ENCODE measurements at regions not wholly inside any gene's neighbourhood (a gene's known extent, or its start where the extent isn't known, plus 50 kb on each side); places are given as distances from the start of the nearest gene placed in this dataset.

- FAIRE-seq, result no peak
These were observed 195.2 kb upstream of the CDH4 start for GRCh38 chr20:61056627-61057442.

GRCh38 chr20:61057443-61058121, 194.5 kb upstream of the CDH4 start:
- TF ChIP-seq POLR2A (IDR thresholded peaks at IDR 0.05; ENCODE audit: low read depth, low read length) (no peak), POU2F2 (IDR thresholded peaks at IDR 0.05; ENCODE audit: low read depth, low read length) (no peak), TAF1 (IDR thresholded peaks at IDR 0.05; ENCODE audit: low read depth, low read length) (no peak), PAX5 (IDR thresholded peaks at IDR 0.05; ENCODE audit: insufficient read depth, low read length, severe bottlenecking) (no peak), SPI1 (IDR thresholded peaks at IDR 0.05; ENCODE audit: low read depth, low read length) (no peak), POLR2AphosphoS5 (IDR thresholded peaks at IDR 0.05; ENCODE audit: low read depth, low read length) (no peak)
- FAIRE-seq (no peak), DNase-seq (ENCODE audit: insufficient read length, low spot score) (no peak)

More at GRCh38 chr20:61056627-61057442, 195.2 kb upstream of the CDH4 start:
- DNase-seq (ENCODE audit: insufficient read length, low spot score), result no peak
- no peak for TF ChIP-seq POU2F2 (IDR thresholded peaks at IDR 0.05; ENCODE audit: low read depth, low read length)

- FAIRE-seq, result no peak
- no peak for TF ChIP-seq SPI1 (IDR thresholded peaks at IDR 0.05; ENCODE audit: low read depth, low read length)
- TF ChIP-seq POLR2A (IDR thresholded peaks at IDR 0.05; ENCODE audit: low read depth, low read length), result no peak
- TF ChIP-seq TAF1 (IDR thresholded peaks at IDR 0.05; ENCODE audit: low read depth, low read length), result no peak
- no peak for TF ChIP-seq POLR2AphosphoS5 (IDR thresholded peaks at IDR 0.05; ENCODE audit: low read depth, low read length)
- TF ChIP-seq PAX5 (IDR thresholded peaks at IDR 0.05; ENCODE audit: insufficient read depth, low read length, severe bottlenecking), result no peak
- TF ChIP-seq POU2F2 (IDR thresholded peaks at IDR 0.05; ENCODE audit: low read depth, low read length), result no peak
- DNase-seq (ENCODE audit: insufficient read length, low spot score), result no peak
These were observed 190.1 kb upstream of the CDH4 start for GRCh38 chr20:61061981-61062380.

GRCh38 chr20:61065853-61066252, 186.2 kb upstream of the CDH4 start:
- no peak for TF ChIP-seq POLR2AphosphoS5 (IDR thresholded peaks at IDR 0.05; ENCODE audit: low read depth, low read length)
- no peak for TF ChIP-seq PAX5 (IDR thresholded peaks at IDR 0.05; ENCODE audit: insufficient read depth, low read length, severe bottlenecking)
- no peak for TF ChIP-seq POLR2A (IDR thresholded peaks at IDR 0.05; ENCODE audit: low read depth, low read length)
- TF ChIP-seq SPI1 (IDR thresholded peaks at IDR 0.05; ENCODE audit: low read depth, low read length), result no peak
- no peak for TF ChIP-seq TAF1 (IDR thresholded peaks at IDR 0.05; ENCODE audit: low read depth, low read length)
- TF ChIP-seq POU2F2 (IDR thresholded peaks at IDR 0.05; ENCODE audit: low read depth, low read length), result no peak
- FAIRE-seq (no peak), DNase-seq (ENCODE audit: insufficient read length, low spot score) (no peak)

- FAIRE-seq (no peak), DNase-seq (ENCODE audit: insufficient read length, low spot score) (no peak)
- no peak for TF ChIP-seq PAX5 (IDR thresholded peaks at IDR 0.05; ENCODE audit: insufficient read depth, low read length, severe bottlenecking)
- no peak for TF ChIP-seq POU2F2 (IDR thresholded peaks at IDR 0.05; ENCODE audit: low read depth, low read length)
- no peak for TF ChIP-seq POLR2AphosphoS5 (IDR thresholded peaks at IDR 0.05; ENCODE audit: low read depth, low read length)
- no peak for TF ChIP-seq POLR2A (IDR thresholded peaks at IDR 0.05; ENCODE audit: low read depth, low read length)
These were observed 185.5 kb upstream of the CDH4 start for GRCh38 chr20:61066526-61066925.

- no peak for FAIRE-seq
- no peak for DNase-seq (ENCODE audit: insufficient read length, low spot score)
- no peak for TF ChIP-seq POLR2AphosphoS5 (IDR thresholded peaks at IDR 0.05; ENCODE audit: low read depth, low read length)
- TF ChIP-seq POU2F2 (IDR thresholded peaks at IDR 0.05; ENCODE audit: low read depth, low read length), result no peak
- no peak for TF ChIP-seq POLR2A (IDR thresholded peaks at IDR 0.05; ENCODE audit: low read depth, low read length)
- TF ChIP-seq TAF1 (IDR thresholded peaks at IDR 0.05; ENCODE audit: low read depth, low read length), result no peak
- TF ChIP-seq PAX5 (IDR thresholded peaks at IDR 0.05; ENCODE audit: insufficient read depth, low read length, severe bottlenecking), result no peak
- no peak for TF ChIP-seq SPI1 (IDR thresholded peaks at IDR 0.05; ENCODE audit: low read depth, low read length)
These were observed 184.8 kb upstream of the CDH4 start for GRCh38 chr20:61067221-61067620.

GRCh38 chr20:61072398-61072797, 179.7 kb upstream of the CDH4 start:
- DNase-seq (ENCODE audit: insufficient read length, low spot score) (no peak), FAIRE-seq (no peak)
- TF ChIP-seq PAX5 (IDR thresholded peaks at IDR 0.05; ENCODE audit: insufficient read depth, low read length, severe bottlenecking), result no peak
- no peak for TF ChIP-seq TAF1 (IDR thresholded peaks at IDR 0.05; ENCODE audit: low read depth, low read length)
- no peak for TF ChIP-seq POU2F2 (IDR thresholded peaks at IDR 0.05; ENCODE audit: low read depth, low read length)
- no peak for TF ChIP-seq POLR2AphosphoS5 (IDR thresholded peaks at IDR 0.05; ENCODE audit: low read depth, low read length)
- TF ChIP-seq POLR2A (IDR thresholded peaks at IDR 0.05; ENCODE audit: low read depth, low read length), result no peak
- TF ChIP-seq SPI1 (IDR thresholded peaks at IDR 0.05; ENCODE audit: low read depth, low read length), result no peak

- no peak for TF ChIP-seq TAF1 (IDR thresholded peaks at IDR 0.05; ENCODE audit: low read depth, low read length)
- TF ChIP-seq POLR2A (IDR thresholded peaks at IDR 0.05; ENCODE audit: low read depth, low read length), result no peak
- no peak for TF ChIP-seq PAX5 (IDR thresholded peaks at IDR 0.05; ENCODE audit: insufficient read depth, low read length, severe bottlenecking)
- no peak for TF ChIP-seq SPI1 (IDR thresholded peaks at IDR 0.05; ENCODE audit: low read depth, low read length)
- no peak for DNase-seq (ENCODE audit: insufficient read length, low spot score)
- FAIRE-seq, result no peak
These were observed 178.7 kb upstream of the CDH4 start for GRCh38 chr20:61073376-61073775.

- FAIRE-seq (no peak), DNase-seq (ENCODE audit: insufficient read length, low spot score) (no peak)
- TF ChIP-seq SPI1 (IDR thresholded peaks at IDR 0.05; ENCODE audit: low read depth, low read length), result no peak
- no peak for TF ChIP-seq PAX5 (IDR thresholded peaks at IDR 0.05; ENCODE audit: insufficient read depth, low read length, severe bottlenecking)
- no peak for TF ChIP-seq POU2F2 (IDR thresholded peaks at IDR 0.05; ENCODE audit: low read depth, low read length)
- no peak for TF ChIP-seq POLR2AphosphoS5 (IDR thresholded peaks at IDR 0.05; ENCODE audit: low read depth, low read length)
- TF ChIP-seq POLR2A (IDR thresholded peaks at IDR 0.05; ENCODE audit: low read depth, low read length), result no peak
- no peak for TF ChIP-seq TAF1 (IDR thresholded peaks at IDR 0.05; ENCODE audit: low read depth, low read length)
These were observed 169.3 kb upstream of the CDH4 start for GRCh38 chr20:61082720-61083119.

All from GM12891 (cell line).